GM18870 (cell line): ENCODE measurements at regions not wholly inside any gene's neighbourhood (a gene's known extent, or its start where the extent isn't known, plus 50 kb on each side); places are given as distances from the start of the nearest gene placed in this dataset.

ENCODE experiments used
- ATAC-seq: cut with Tn5 transposase; IDR thresholded peaks from one replicate; pipeline ENCODE4 v1.9.1; 2021; ENCODE audit warnings: moderate library complexity; ENCODE audit not compliant: unreplicated experiment

DNA sequence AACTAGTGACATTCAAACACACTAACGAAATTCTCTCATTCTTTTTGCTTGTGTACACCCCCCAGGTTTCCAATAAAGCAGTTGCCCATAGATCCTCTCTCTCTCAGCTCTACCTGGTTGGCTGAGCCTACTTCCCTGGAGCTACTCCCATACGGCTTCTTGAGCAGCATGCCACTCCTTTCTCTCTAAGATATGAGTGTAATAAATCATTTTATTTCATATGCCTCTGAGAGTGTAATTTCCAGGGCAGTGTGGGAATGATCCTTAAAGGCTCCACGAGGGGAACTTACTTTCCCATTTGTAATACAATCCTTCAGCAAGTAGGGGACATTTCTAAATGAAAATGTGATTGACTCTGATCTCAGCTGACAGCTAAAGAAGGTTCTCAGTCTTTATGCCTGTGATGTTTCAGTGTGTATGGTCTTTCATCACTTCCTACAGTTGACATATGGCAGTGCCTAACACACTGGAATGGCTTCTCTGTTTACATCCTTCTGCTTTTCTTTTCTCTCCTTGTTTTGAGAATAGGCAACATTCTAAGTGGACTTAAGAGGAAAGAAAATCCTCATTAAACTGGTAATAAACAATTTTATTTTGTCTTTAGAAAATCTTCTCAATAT, 1194.3 kb upstream of the CDH8 start:
- no peak for ATAC-seq

DNA sequence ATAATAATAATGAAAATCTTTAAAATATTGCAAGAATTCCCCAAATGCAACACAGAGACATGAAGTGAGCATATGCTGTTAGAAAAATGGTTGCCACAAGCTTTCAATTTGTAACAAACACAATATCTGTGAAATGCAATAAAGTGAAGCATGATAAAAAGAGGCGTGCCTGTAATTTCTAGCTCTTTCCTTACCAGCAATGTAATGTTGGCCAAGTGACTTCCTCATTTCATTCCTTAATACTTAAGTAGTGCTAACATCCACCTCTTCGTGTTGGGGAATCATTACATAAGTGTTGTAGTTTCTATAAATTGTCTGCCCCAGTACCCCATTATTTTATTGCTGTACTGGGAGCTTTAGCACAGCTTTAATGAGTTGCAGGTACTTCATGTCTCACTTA, 1192.0 kb upstream of the CDH8 start:
- no peak for ATAC-seq

DNA sequence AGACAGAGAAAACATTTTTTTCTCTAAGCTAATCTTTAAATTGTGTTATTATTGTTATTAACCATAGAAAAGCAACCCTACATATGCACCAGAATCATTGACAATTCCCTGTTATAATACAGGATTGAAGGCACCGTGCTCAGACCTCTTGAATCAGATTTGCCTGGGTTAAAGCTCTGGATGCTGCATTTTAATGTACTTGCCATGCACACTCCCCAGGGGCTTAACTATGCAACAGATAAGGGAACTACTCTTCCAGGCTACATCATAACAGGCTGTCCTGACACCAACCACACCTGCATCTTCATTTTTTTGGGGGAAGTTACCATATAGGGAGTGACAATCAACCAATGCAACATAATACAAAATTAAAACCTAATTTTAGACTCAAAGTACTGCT, 1187.6 kb upstream of the CDH8 start:
- ATAC-seq: no peak

DNA sequence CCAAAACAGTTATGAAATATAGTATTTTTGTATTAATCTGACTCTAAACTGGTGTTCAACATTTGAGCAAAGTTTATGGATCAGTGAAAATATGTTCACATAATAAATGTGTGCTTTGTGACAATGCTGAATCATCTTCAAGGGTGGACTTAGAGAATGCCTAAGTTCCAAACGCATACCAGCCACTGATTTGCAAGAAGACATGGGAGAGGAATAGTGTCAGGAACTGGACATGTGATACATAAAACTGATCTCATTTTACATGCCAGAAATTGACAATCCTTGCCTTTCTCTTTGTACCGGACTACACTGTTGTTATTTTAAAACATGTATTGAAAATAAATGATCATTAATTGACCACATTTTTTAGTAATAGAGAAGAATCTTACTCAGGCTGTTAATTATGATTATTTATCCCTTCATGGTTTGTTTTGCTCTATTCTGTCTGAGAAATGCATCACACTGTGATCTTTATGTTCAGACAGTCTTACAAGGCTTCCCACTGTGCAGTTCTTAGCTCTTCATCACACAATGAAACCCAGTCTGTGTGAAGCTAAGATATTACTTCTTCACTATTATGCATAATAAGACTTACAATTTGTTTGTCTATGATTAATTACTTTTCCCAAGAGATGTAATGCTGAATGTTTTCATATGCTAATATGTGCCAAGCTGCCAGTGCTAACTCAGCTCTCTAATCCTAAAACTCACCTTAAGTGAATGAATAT, 1180.6 kb upstream of the CDH8 start:
- ATAC-seq: no peak

DNA sequence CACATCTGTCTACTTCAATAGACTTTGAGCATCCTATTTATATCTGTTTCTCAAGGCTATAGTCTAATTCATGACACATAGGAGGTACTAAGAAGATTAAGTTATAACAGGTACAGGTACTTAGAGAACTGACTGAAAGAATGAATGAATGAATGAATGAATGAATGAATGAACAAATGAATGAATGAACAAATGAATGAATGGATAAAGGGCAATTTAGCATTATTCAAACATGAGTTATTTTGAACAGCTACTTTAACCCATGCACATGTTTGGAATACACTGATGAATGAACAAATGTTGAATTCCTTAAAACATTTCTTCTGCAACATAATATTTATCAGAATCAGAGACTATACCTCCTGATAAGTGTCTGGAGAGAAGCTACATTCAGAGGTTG, 1165.6 kb upstream of the CDH8 start:
- no peak for ATAC-seq

DNA sequence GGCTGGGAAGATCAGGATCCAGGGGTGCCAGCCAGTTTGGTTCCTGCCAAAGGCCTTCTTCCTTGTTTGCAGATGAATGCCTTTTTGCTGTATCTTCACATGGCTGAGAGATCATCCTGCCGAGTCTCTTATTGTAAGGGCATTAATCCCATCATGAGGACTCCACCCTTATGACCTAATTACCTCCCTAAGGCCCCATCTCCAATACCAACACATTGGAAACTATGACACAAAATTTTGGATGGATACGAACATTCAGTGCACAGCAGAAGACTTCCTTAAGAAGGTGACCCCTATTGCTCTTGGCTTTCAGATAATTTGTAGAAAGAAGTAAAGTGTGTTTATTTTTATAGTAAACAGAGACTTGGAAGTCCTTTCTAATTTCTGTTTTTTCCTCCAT, 1164.7 kb upstream of the CDH8 start:
- no peak for ATAC-seq

DNA sequence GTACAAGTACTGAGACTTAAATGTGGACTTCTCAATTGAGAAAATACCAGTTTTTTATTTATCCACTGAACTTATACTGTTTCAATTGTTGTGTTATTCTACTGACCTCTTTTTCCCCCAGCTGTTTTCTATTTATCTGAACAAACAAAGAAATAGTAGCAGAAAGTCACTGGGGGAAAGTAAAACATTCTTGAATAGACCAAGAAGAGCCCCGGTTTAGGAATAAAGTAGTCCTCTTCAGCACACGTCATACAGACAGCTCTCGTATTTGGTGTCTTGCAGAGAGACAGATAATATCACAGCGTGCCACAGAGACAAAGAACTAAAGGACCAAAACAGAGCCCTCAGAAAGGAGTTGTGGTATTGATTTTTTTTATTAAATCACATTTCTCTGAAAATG, 1159.1 kb upstream of the CDH8 start:
- ATAC-seq: no peak

DNA sequence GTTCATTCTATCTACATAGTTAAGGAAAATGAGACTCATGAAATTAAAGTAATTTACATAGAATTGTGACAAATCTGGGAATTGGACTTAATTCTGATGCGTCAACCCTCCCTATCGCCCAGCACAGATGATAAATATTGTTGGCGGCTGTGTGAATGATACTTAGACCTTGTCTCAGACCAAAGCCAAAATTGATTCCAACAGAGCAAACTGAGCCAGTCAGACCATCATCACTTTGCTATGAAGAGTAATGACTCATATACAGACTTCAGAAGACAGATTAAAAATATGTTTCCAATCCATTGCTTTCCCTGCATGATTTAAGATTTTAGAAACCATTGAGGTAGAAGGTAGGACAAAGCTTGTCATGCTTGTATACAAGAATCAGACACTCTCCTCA, 1156.7 kb upstream of the CDH8 start:
- ATAC-seq: no peak

DNA sequence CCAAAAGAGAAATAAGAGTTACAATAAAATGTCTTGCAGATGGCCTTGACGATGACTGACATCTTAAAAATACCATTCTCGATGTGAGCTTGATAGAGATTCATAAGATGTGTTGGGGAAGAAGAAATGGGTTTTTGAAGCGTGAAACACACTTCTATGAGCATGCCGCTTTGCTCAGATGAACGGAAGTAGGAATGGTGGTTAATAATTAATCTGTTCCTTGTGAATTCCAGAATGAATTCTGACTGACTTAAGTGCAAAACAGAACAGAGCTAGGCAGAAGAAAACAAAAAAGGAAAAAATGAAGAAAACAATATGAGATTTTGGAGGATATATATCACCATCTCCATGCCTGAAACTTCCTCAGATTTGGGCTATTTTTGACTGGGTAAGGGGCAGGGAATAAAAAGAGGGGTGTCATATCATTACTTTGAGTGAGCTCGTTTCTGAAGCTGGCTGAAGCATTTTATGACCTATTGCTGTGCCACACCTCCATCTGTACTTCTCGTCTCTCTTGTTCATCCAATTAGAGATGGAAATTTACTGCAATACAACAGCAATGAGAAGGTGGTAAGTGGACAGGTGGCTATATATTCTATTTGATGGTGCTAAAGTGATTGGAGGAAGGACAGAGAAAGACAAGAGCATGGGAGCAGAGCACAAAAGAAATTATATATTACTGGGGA, 1152.0 kb upstream of the CDH8 start:
- ATAC-seq: no peak

DNA sequence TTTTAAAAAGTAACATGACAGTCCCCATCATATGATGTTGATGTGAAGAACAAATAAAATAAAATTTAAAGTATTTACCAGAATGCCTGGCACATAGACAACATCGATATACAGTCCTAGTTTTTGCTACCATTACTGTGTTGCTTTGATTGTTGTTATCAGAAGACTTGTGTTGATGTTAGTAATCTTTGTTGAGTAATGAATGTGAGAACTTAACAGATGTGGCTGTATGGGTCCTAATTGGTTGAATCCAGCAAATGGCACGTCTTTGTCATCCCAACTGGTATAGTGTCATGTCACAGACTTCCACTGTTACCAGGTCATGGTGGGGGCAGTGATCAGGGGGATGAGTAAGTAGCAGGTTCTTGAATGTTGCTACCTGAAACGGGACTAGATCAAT, 1151.4 kb upstream of the CDH8 start:
- no peak for ATAC-seq

DNA sequence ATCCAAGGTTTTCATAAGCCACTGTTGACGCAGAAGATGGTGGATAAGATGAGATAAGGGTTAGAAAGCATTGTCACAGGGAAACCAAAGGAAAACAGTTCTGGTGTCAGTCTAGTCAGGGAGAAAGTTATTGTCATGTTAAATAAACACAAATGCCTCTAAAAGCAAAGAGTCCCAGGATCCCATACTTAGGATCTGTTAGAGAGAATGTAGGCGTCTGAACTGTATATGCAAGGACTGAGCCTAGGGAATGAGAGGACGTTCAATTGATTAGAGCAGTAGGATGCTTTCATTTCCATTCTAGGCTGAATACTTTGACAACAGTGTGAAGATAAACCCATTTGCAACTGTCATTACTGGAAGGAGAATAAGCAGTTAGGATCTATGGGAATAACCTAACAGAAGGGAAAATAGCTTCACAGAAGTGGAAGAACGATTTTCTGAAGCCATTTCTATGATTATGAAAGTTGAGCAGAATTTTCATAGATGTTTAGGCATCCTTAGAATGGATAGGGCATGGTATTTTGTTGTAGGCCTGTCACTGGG, 1149.1 kb upstream of the CDH8 start:
- no peak for ATAC-seq

DNA sequence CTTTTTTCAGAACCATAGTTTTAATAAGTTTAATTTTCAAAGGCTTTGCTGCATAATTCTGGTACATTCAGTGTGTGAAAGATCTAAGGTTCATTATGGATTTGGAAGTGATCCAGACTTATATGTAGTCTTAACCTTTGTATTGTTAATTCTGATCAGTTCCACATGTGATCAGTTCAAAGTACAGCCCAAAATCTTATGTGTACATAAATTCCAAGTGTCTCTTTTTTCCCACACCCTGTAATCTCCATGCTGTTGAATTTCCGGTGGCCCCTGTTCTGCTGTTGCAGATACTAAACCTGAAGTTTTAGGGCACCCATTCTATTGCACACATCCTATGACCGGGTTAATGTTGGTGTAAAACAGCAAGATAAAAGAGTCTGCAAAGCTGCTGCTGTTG, 1147.5 kb upstream of the CDH8 start:
- no peak for ATAC-seq

DNA sequence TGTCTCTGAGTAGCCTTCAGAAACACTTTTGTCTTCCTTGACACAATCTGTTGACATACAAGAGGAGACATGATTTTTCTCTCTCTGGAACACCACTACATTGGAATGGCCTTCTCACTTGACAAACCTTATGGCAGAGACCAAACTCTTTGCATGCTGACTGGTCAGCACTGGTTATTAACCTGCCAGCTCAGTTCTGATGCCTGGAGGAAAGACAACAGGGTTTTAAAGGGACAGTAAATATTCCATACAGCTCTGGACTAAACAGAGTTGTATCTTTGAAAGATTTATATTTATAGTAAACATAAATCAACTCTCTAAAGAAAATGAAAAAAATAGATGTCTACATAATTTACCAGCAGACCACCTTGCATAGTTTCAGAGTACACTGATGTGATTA, 1139.1 kb upstream of the CDH8 start:
- no peak for ATAC-seq

DNA sequence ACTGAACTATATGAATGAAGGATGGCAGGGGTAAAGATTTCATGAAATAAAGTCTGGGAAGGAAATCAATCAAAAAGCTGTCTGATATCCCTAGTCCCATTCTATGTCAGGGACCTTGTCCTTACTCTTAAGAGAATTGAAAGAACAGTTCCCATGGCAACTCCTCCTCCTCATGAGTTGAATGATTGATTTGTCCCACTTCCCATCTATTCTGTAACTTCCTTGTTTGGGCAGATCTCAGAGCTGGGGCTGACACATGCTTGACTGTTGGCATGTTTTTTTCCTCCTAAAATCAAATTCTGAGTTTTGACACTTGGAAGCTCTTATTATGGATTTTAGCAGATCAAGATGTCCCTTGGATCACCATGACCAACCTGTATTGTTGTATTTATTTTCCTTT, 1138.6 kb upstream of the CDH8 start:
- ATAC-seq: no peak

DNA sequence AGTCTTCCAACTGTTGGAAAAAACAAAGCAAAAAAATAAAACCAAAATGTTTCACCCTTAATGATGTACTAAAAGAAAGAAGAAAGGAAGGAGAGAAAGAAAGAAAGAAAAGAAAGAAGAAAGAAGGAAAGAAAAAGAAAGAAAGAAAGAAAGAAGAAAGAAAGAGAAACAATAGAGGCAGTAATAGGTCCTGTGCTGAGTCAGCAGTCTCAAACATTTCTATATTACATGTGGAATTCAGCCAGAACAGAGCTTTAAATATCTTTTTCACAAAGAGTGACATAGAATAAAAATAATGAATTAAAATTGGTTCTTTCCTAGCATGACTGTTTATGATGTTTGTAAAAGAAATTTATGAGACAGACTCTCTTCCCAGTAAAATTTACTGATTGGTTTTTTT, 1135.3 kb upstream of the CDH8 start:
- ATAC-seq: no peak

DNA sequence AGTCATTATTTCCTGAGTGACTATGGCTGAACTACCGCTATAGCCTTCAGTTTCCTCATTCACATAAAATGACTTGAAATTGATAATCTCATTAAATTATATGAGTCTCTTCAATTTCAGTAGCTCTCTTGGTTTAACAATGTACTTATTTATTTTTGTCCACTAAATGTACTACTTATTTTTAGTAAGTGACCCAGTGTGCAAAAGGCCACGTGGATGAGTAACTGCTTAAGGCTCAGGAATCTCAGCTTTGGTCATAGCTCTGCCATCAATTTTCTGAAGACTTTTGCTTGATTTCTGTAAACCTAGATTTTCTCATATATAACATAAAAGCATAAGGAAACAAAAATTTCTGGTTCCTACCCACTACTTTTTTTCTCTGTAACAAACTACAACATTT, 1132.9 kb upstream of the CDH8 start:
- ATAC-seq: no peak

DNA sequence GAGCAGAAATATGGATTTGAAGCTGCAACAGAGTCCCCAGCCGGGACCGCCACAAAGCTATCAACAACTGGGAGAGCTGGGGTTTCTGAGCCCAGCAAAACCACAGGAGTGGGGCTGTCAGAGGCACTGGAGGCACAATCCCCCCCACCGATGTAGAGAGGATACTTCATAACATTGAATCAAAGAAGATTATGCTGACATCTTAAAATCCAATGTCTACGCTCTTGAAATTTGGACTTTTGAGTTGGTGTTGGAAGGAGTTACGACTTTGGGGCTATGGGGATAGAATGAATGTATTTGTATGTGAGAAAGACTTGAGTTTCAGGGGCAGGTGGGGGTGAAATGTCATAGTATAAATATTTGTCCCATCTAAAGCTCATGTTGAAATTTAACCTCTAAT, 1121.6 kb upstream of the CDH8 start:
- ATAC-seq: no peak

DNA sequence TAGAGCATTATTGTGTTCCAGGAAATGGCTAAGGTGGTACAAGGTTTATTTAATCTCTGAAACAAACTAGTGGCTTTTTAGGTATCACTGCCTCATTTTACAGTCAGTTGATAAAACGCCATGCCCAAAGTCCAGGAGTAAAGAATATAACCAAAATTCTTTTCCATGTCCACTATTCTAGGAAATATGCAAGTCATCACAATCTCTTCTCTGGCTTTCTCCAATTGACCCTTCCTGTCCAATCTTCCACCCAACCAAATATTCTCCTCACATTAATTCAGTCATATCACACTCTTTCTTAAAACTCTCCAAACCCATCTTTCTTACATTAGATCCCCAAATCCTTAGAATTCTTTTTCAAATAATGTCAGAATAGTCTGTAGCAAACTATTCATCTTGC, 1110.0 kb upstream of the CDH8 start:
- no peak for ATAC-seq

DNA sequence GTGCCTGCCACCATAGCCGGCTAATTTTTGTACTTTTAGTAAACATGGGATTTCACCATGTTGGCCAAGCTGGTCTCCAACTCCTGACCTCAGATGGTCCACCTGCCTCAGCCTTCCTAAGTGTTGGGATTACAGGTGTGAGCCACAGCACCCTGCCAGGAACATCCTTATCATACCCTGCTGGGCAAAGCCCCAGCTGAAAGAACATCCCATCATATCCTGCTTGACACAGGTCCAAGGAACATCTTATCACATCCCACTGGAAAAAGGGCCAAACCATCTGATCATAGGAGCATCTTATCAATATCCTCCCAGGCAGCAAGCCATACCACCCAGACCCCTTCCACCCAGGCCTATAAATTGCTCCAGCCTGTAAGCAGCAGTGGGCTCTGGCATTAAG, 1109.2 kb upstream of the CDH8 start:
- no peak for ATAC-seq

DNA sequence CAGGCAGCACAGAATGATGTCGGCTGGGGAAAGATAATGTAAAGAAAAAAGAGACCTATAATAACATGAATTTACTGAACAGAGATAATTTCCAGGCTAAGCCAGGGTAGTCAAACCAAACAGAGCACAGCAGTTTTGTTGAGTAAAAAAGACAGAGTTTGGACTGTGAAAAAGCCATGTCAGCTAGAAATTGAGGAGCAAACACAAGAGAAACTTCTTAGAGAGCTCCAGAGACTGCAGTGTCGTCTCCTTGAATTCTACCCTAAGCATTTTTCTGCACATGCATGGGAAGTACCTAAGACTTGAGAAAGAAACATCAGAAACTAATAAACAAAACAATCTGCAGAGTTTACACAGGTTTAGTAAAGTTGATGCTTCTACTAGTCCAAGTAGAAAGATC, 1098.8 kb upstream of the CDH8 start:
- ATAC-seq: no peak

DNA sequence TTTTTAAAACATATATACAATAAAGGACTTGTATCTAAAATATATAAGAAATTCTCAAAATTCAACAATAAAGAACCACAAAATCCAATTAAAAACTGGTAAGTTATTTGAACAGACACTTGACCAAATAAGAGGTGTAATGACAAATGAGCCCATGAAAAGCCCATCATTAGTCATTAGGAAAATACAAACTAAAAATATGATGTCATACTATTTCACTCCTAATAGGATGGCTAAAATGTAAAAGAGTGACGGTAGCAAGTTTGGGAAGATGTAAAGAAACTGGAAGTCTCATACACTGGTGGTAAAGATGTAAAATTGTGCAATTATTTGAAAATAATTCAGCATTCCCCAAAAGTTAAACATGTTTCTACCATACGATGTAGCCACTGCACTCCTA, 1095.3 kb upstream of the CDH8 start:
- no peak for ATAC-seq

DNA sequence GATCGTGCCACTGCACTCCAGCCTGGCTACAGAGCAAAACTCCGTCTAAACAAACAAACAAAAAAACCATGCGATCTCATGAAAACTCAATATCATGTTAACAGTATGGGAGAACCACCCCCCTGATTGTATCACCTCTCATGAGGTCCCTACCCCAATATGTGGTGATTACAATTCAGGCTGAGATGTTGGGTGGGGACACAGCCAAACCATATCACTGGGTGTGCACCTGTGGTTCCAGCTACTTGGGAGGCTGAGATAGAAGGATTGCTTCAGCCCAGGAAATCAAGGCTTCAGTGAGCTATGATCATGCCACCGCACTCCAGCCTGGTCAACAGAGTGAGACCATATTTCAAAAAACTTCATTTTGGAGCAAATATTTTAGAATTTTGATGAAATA, 1094.7 kb upstream of the CDH8 start:
- no peak for ATAC-seq
